GM12878 (cell line): ENCODE measurements at regions not wholly inside any gene's neighbourhood (a gene's known extent, or its start where the extent isn't known, plus 50 kb on each side); places are given as distances from the start of the nearest gene placed in this dataset.

ENCODE experiments used
- ATAC-seq: fragments of 200-7000 bp; cut with Tn5 transposase; 3 replicates; pipeline ENCODE4 v1.9.1; 2020; ENCODE audit warnings: mild to moderate bottlenecking, moderate library complexity
- BruUV-seq: library from RNA; stranded (reverse); fragments of 400-500 nt; replicated peaks from 2 replicates; lab custom pipeline; 2021; lab: Mats Ljungman, UMichigan
- CTCF ChIA-PET: fragments of 300-600 bp; sonication (Branson Sonifier 250); formaldehyde crosslinking; extraction: SDS; loops from one replicate; lab custom pipeline; 2021; ENCODE audit warnings: inconsistent platforms; lab: Yijun Ruan, JAX
- POLR2A ChIA-PET: fragments of 350-600 bp; formaldehyde crosslinking; extraction: SDS; loops from one replicate; lab custom pipeline; 2021; ENCODE audit warnings: inconsistent platforms; lab: Charles Lee
- RAD21 ChIA-PET: fragments of 300-600 bp; sonication (Branson Sonifier 250); formaldehyde crosslinking; loops from one replicate; lab custom pipeline; 2023; ENCODE audit warnings: antibody characterized with exemption; ENCODE audit not compliant: unreplicated experiment; lab: Charles Lee
- SMC1A ChIA-PET: fragments of 300-600 bp; sonication (Branson Sonifier 250); formaldehyde crosslinking; loops from one replicate; lab custom pipeline; 2023; ENCODE audit not compliant: unreplicated experiment, uncharacterized antibody; lab: Charles Lee
- DNase-seq: peaks from one replicate; pipeline ENCODE4 v3.0.0-alpha.2; 2011; ENCODE audit warnings: low read depth, low spot score
- FAIRE-seq: peaks from 3 replicates; lab custom pipeline; 2011; peaks lifted over from hg19 to GRCh38; lab: Jason Lieb, UNC
- H2AFZ ChIP-seq: 2 replicates; pipeline ENCODE4 v1.6.0; 2011; ENCODE audit warnings: low read depth, low read length, control low read depth; ENCODE audit not compliant: control insufficient read depth
- H3K27ac ChIP-seq: 2 replicates; pipeline ENCODE4 v1.5.1; 2011; ENCODE audit warnings: control low read depth; ENCODE audit not compliant: control insufficient read depth, insufficient read depth
- H3K27me3 ChIP-seq, 2 experiments: replicated peaks in 1 of 2; 2 replicates each; pipeline versions ENCODE4 v1.6.0 to v1.6.1; 2011; ENCODE audit warnings: low read length in 1 of 2; ENCODE audit not compliant: control insufficient read depth in 2 of 2, insufficient read depth in 2 of 2
- H3K36me3 ChIP-seq, 2 experiments: 2 replicates each; pipeline ENCODE4 v1.5.1; 2011; ENCODE audit warnings: low read length in 1 of 2; ENCODE audit not compliant: control insufficient read depth in 2 of 2, insufficient read depth in 2 of 2
- H3K4me1 ChIP-seq: 2 replicates; pipeline ENCODE4 v1.6.1; 2011; ENCODE audit warnings: mild to moderate bottlenecking, low read length, moderate library complexity, mixed read lengths; ENCODE audit not compliant: control insufficient read depth, insufficient read depth
- H3K4me2 ChIP-seq: 2 replicates; pipeline ENCODE4 v1.6.0; 2011; ENCODE audit warnings: control low read depth; ENCODE audit not compliant: control insufficient read depth, insufficient read depth
- H3K4me3 ChIP-seq: fragments of 200-600 bp; sonication (generic); 2 replicates; pipeline ENCODE4 v1.5.1; 2016
- H3K79me2 ChIP-seq: 2 replicates; pipeline ENCODE4 v1.6.0; 2011; ENCODE audit warnings: low read length; ENCODE audit not compliant: control insufficient read depth, insufficient read depth
- H3K9ac ChIP-seq: 2 replicates; pipeline ENCODE4 v1.8.0; 2011; ENCODE audit warnings: low read length, control low read depth, mixed read lengths; ENCODE audit not compliant: control insufficient read depth, insufficient read depth
- H3K9me3 ChIP-seq: replicated peaks from 3 replicates; pipeline ENCODE4 v1.5.1; 2011; ENCODE audit warnings: mild to moderate bottlenecking, low read length; ENCODE audit not compliant: control insufficient read depth, insufficient read depth
- H4K20me1 ChIP-seq: 2 replicates; pipeline ENCODE4 v1.6.0; 2011; ENCODE audit not compliant: control insufficient read depth, insufficient read depth
- CHD4 ChIP-seq: fragments of 200-600 bp; sonication (generic); IDR thresholded peaks from 2 replicates; pipeline ENCODE4 v1.6.1; 2016; ENCODE audit warnings: mild to moderate bottlenecking
- CREB1 ChIP-seq: IDR thresholded peaks from 2 replicates; pipeline ENCODE4 v1.6.1; 2012; ENCODE audit warnings: low read depth, mild to moderate bottlenecking, inconsistent platforms
- FOS ChIP-seq: IDR thresholded peaks from 3 replicates; pipeline ENCODE4 v1.6.1; 2011; ENCODE audit warnings: borderline replicate concordance; ENCODE audit not compliant: insufficient read length; ENCODE audit errors: extremely low read depth
- IRF4 ChIP-seq: IDR thresholded peaks from 2 replicates; pipeline ENCODE4 v1.6.1; 2011; ENCODE audit warnings: low read depth, low read length
- MEF2B ChIP-seq: fragments of 450-650 bp; IDR thresholded peaks from 2 replicates; pipeline ENCODE4 v1.6.1; 2018; ENCODE audit warnings: mild to moderate bottlenecking, moderate library complexity; ENCODE audit not compliant: partially characterized antibody, poor library complexity, severe bottlenecking
- NFIC ChIP-seq: IDR thresholded peaks from 2 replicates; pipeline ENCODE4 v1.6.1; 2012; ENCODE audit warnings: low read depth, mild to moderate bottlenecking, inconsistent platforms, low read length, moderate library complexity
- NKRF ChIP-seq: fragments of 450-650 bp; conservative IDR thresholded peaks from 2 replicates; pipeline ENCODE4 v1.6.1; 2017; ENCODE audit warnings: mild to moderate bottlenecking, moderate library complexity
- PAX5 ChIP-seq: IDR thresholded peaks from 2 replicates; pipeline ENCODE4 v1.6.1; 2011; ENCODE audit warnings: low read depth, low read length, borderline replicate concordance
- RB1 ChIP-seq: fragments of 450-650 bp; formaldehyde crosslinking; IDR thresholded peaks from 2 replicates; pipeline ENCODE4 v1.6.1; 2017; ENCODE audit warnings: mild to moderate bottlenecking, borderline replicate concordance
- STAT3 ChIP-seq: IDR thresholded peaks from 2 replicates; pipeline ENCODE4 v1.6.1; 2011; ENCODE audit warnings: low read depth, low read length, improper control_type of control experiment
- ZZZ3 ChIP-seq: IDR thresholded peaks from 2 replicates; pipeline ENCODE4 v1.6.1; 2011; ENCODE audit warnings: low read depth; ENCODE audit not compliant: control insufficient read depth, insufficient read length
- WGBS: methylation state at CpG from one replicate; pipeline ENCODE4 v1.1.6; 2016; ENCODE audit warnings: low lambda C conversion rate; ENCODE audit not compliant: insufficient replicate concordance, insufficient coverage; ENCODE audit errors: missing lambda C conversion rate; 5-methylcytosine and 5-hydroxymethylcytosine counted together
- in situ Hi-C: fragments of 300-500 bp; cut with MboI; formaldehyde crosslinking; loops from 9 replicates; pipeline ENCODE4 v1.14.3; 2018; ENCODE audit warnings: mixed read lengths
- intact Hi-C: fragments of 100-400 bp; cut with micrococcal nuclease; formaldehyde crosslinking; loops from one replicate; pipeline ENCODE4 v1.14.2; 2022; ENCODE audit not compliant: unreplicated experiment
- TF ChIP-seq, protein P1 (sequence below): fragments of 450-650 bp; IDR thresholded peaks from 2 replicates; pipeline ENCODE4 v1.6.1; 2016; ENCODE audit warnings: mild to moderate bottlenecking, moderate library complexity, borderline replicate concordance
- TF ChIP-seq, protein P2 (sequence below): IDR thresholded peaks from 2 replicates; pipeline ENCODE4 v1.6.1; 2012; ENCODE audit warnings: mild to moderate bottlenecking, low read depth, low read length

DNA sequence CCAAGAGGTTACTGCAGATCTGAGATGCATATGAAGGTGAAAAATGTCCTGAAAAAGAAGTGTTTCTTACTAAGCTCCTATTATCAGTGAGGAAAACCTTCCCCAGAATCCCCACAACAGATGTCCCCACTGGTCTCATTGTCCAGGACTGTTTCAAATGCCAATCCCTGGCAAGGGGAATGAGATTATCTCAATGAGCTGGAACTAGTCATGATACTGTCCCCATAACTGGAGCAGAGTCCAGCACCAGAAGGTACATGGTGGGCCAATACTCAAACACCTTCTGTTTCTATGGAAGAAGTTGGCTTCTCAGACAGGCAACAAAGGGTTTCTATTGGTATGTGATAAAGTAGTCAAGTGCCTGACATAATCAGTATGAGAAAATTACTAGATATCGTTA is 221.1 kb upstream of the TLL1 start (continued):
- TF ChIP-seq, protein P1, sequence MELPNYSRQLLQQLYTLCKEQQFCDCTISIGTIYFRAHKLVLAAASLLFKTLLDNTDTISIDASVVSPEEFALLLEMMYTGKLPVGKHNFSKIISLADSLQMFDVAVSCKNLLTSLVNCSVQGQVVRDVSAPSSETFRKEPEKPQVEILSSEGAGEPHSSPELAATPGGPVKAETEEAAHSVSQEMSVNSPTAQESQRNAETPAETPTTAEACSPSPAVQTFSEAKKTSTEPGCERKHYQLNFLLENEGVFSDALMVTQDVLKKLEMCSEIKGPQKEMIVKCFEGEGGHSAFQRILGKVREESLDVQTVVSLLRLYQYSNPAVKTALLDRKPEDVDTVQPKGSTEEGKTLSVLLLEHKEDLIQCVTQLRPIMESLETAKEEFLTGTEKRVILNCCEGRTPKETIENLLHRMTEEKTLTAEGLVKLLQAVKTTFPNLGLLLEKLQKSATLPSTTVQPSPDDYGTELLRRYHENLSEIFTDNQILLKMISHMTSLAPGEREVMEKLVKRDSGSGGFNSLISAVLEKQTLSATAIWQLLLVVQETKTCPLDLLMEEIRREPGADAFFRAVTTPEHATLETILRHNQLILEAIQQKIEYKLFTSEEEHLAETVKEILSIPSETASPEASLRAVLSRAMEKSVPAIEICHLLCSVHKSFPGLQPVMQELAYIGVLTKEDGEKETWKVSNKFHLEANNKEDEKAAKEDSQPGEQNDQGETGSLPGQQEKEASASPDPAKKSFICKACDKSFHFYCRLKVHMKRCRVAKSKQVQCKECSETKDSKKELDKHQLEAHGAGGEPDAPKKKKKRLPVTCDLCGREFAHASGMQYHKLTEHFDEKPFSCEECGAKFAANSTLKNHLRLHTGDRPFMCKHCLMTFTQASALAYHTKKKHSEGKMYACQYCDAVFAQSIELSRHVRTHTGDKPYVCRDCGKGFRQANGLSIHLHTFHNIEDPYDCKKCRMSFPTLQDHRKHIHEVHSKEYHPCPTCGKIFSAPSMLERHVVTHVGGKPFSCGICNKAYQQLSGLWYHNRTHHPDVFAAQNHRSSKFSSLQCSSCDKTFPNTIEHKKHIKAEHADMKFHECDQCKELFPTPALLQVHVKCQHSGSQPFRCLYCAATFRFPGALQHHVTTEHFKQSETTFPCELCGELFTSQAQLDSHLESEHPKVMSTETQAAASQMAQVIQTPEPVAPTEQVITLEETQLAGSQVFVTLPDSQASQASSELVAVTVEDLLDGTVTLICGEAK: no peak
- TF ChIP-seq RB1 (no peak), IRF4 (no peak)

DNA sequence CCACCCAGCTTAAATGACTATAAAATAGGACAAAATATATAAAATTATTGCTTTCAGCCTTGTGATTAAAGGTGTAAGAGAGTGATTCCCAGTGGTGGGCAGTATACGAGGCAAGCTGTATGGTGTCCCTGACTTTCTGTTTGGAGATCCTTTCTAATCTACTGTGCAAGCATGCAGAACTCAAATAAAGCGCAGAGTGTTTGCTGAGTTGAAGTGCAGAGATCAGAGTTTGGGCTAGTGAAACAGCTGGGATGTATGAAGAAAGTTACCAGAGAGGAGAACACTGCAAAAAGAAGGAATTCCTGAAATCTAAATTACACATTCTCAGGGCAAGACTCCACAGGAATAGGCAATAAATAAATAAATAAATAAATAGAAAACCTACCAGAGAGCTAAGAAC is 218.5 kb upstream of the TLL1 start:
- FAIRE-seq (no peak), DNase-seq (no peak), ATAC-seq (no peak)
- SMC1A ChIA-PET: interaction anchor here (1.4 kb wide), 1 partner anchor 17 kb away, joined by 3 read pairs; no protein-coding TSS in a partner anchor
- H3K4me3 ChIP-seq: no peak overlapping the region
- no peaks in the 10 kb centered on the region for H3K27me3 ChIP-seq
- H3K36me3 ChIP-seq: no peaks in the 10 kb centered on the region
- no TSS peak for BruUV-seq
- CTCF ChIA-PET: interaction anchor here (1.0 to 1.5 kb wide), 3 partner anchors 17 to 116 kb away, joined by 3 to 4 read pairs (median 3); no protein-coding TSS in a partner anchor
- no peaks in the 10 kb centered on the region for H4K20me1 ChIP-seq
- RAD21 ChIA-PET: interaction anchor here (0.6 kb wide), 1 partner anchor 243 kb away, joined by 5 read pairs; no protein-coding TSS in a partner anchor
- in situ Hi-C loops (no loop called here), intact Hi-C loops (no loop called here)
- whole genome bisulfite sequencing: 0% methylated on average over 2 of the region's 2 CpGs
- POLR2A ChIA-PET: no interaction called here
- H3K4me2 ChIP-seq: no peak overlapping the region
- H3K79me2 ChIP-seq: no peaks in the 10 kb centered on the region
- no peak overlapping the region for H2AFZ ChIP-seq
- H3K4me1 ChIP-seq: no peaks in the 10 kb centered on the region
- H3K9ac ChIP-seq: no peak overlapping the region
- no peaks in the 10 kb centered on the region for H3K9me3 ChIP-seq
- H3K27ac ChIP-seq: no peak overlapping the region
- TF ChIP-seq NFIC (no peak), CREB1 (no peak), FOS (no peak), ZZZ3 (no peak), CHD4 (no peak), STAT3 (no peak), NKRF (no peak), MEF2B (no peak), PAX5 (no peak)
- TF ChIP-seq, protein P2, sequence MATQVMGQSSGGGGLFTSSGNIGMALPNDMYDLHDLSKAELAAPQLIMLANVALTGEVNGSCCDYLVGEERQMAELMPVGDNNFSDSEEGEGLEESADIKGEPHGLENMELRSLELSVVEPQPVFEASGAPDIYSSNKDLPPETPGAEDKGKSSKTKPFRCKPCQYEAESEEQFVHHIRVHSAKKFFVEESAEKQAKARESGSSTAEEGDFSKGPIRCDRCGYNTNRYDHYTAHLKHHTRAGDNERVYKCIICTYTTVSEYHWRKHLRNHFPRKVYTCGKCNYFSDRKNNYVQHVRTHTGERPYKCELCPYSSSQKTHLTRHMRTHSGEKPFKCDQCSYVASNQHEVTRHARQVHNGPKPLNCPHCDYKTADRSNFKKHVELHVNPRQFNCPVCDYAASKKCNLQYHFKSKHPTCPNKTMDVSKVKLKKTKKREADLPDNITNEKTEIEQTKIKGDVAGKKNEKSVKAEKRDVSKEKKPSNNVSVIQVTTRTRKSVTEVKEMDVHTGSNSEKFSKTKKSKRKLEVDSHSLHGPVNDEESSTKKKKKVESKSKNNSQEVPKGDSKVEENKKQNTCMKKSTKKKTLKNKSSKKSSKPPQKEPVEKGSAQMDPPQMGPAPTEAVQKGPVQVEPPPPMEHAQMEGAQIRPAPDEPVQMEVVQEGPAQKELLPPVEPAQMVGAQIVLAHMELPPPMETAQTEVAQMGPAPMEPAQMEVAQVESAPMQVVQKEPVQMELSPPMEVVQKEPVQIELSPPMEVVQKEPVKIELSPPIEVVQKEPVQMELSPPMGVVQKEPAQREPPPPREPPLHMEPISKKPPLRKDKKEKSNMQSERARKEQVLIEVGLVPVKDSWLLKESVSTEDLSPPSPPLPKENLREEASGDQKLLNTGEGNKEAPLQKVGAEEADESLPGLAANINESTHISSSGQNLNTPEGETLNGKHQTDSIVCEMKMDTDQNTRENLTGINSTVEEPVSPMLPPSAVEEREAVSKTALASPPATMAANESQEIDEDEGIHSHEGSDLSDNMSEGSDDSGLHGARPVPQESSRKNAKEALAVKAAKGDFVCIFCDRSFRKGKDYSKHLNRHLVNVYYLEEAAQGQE: no peak
